PC-9 (cell line): ENCODE measurements at regions not wholly inside any gene's neighbourhood (a gene's known extent, or its start where the extent isn't known, plus 50 kb on each side); places are given as distances from the start of the nearest gene placed in this dataset.
A peak's percentile ranks its signal among the peaks of the same experiment; 100 is the strongest.

Experiments used
- BruUV-seq: library from RNA; stranded (reverse); fragments of 400-500 nt; replicated peaks from 2 replicates; lab custom pipeline; 2021; lab: Mats Ljungman, UMichigan
- CTCF ChIA-PET: fragments of 300-600 bp; sonication (Branson Sonifier 250); formaldehyde crosslinking; loops from one replicate; lab custom pipeline; 2022; ENCODE audit warnings: antibody characterized with exemption; lab: Charles Lee
- POLR2A ChIA-PET: fragments of 300-600 bp; sonication (Branson Sonifier 250); formaldehyde crosslinking; loops from one replicate; lab custom pipeline; 2022; ENCODE audit warnings: antibody characterized with exemption; ENCODE audit not compliant: unreplicated experiment; lab: Charles Lee
- DNase-seq, 2 experiments: peaks; one replicate each; pipeline versions ENCODE4 v3.0.0 to v3.0.0-alpha.2; 2015 to 2022; ENCODE audit warnings: mixed read lengths in 1 of 2
- H2AFZ ChIP-seq: fragments of 200-600 bp; sonication (generic); 2 replicates; pipeline ENCODE4 v1.8.1; 2017; ENCODE audit warnings: antibody characterized with exemption
- H3F3A ChIP-seq: fragments of 200-600 bp; sonication (generic); 2 replicates; pipeline ENCODE4 v1.8.1; 2017; ENCODE audit warnings: antibody characterized with exemption, mild to moderate bottlenecking, low read depth; ENCODE audit not compliant: insufficient read depth
- H3K27ac ChIP-seq: fragments of 200-600 bp; sonication (generic); 2 replicates; pipeline ENCODE4 v1.6.1; 2016; ENCODE audit warnings: mixed run types
- H3K27me3 ChIP-seq: fragments of 200-600 bp; sonication (generic); 2 replicates; pipeline ENCODE4 v1.6.1; 2016; ENCODE audit warnings: low read depth, mixed run types; ENCODE audit not compliant: insufficient read depth
- H3K36me3 ChIP-seq: fragments of 200-600 bp; sonication (generic); 2 replicates; pipeline ENCODE4 v1.6.1; 2016; ENCODE audit warnings: low read depth, mixed run types
- H3K4me1 ChIP-seq: fragments of 200-600 bp; sonication (generic); replicated peaks from 2 replicates; pipeline ENCODE4 v1.6.1; 2016; ENCODE audit warnings: mixed run types; ENCODE audit not compliant: insufficient read depth
- H3K4me2 ChIP-seq: fragments of 200-600 bp; sonication (generic); 2 replicates; pipeline ENCODE4 v1.6.1; 2017; ENCODE audit warnings: mixed run types
- H3K4me3 ChIP-seq: fragments of 200-600 bp; sonication (generic); 2 replicates; pipeline ENCODE4 v1.6.1; 2016; ENCODE audit warnings: mixed run types
- H3K79me2 ChIP-seq: fragments of 200-600 bp; sonication (generic); 2 replicates; pipeline ENCODE4 v1.6.1; 2017; ENCODE audit warnings: low read depth, mixed run types
- H3K9me2 ChIP-seq: fragments of 200-600 bp; sonication (generic); 2 replicates; pipeline ENCODE4 v1.8.1; 2017; ENCODE audit warnings: mild to moderate bottlenecking; ENCODE audit not compliant: insufficient read depth
- H3K9me3 ChIP-seq: fragments of 200-600 bp; sonication (generic); 2 replicates; pipeline ENCODE4 v1.8.1; 2016; ENCODE audit warnings: low read depth; ENCODE audit not compliant: insufficient read depth
- H4K20me1 ChIP-seq: fragments of 200-600 bp; sonication (generic); 2 replicates; pipeline ENCODE4 v1.8.1; 2017; ENCODE audit not compliant: insufficient read depth
- EZH2 ChIP-seq: fragments of 200-600 bp; sonication (generic); IDR thresholded peaks from 2 replicates; pipeline ENCODE4 v1.8.0; 2017; ENCODE audit warnings: antibody characterized with exemption, low read depth
- intact Hi-C: fragments of 100-400 bp; cut with micrococcal nuclease; formaldehyde crosslinking; loops from one replicate; pipeline ENCODE4 v1.10.0; 2022; ENCODE audit not compliant: unreplicated experiment
- TF ChIP-seq, protein P1 (sequence below): fragments of 200-600 bp; sonication (generic); conservative IDR thresholded peaks from 2 replicates; pipeline ENCODE4 v1.6.1; 2017; ENCODE audit warnings: mixed run types, antibody characterized with exemption, mild to moderate bottlenecking, moderate library complexity

DNA sequence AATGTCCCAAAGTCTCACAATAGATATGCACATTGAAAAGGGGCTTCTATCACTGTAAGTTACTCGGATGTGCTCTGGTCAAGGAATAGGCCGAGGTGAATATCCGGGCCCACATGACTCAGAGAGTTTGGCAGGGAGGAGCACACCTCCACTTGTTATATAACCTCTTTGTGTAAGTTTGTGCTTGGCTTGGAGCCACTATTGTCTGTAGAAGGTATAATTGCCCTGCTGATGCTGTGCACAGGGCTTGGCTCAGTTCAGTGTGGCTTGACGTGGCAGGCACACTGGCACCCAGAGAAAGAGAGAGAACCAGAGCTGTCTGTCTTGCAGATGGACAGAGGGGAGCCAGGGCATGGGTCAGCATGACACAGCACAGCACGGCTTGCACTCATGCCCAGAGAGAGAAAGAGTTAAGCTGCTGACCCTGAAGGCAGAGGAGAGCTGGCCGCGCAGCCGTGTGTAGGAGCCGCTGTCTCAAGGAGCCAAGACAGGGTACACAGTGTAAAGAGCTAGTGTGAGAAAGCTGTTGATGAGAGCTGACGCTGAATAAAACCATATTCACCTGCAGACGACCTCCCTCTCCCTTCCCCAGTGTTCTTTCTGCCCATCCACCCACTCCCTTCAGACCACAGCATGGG lies 482.5 kb downstream of the C6orf118 start:
- DNase-seq = peak in 1 of 2 experiments; percentile 21
- TF ChIP-seq EZH2 = no peak
- TF ChIP-seq, protein P1, sequence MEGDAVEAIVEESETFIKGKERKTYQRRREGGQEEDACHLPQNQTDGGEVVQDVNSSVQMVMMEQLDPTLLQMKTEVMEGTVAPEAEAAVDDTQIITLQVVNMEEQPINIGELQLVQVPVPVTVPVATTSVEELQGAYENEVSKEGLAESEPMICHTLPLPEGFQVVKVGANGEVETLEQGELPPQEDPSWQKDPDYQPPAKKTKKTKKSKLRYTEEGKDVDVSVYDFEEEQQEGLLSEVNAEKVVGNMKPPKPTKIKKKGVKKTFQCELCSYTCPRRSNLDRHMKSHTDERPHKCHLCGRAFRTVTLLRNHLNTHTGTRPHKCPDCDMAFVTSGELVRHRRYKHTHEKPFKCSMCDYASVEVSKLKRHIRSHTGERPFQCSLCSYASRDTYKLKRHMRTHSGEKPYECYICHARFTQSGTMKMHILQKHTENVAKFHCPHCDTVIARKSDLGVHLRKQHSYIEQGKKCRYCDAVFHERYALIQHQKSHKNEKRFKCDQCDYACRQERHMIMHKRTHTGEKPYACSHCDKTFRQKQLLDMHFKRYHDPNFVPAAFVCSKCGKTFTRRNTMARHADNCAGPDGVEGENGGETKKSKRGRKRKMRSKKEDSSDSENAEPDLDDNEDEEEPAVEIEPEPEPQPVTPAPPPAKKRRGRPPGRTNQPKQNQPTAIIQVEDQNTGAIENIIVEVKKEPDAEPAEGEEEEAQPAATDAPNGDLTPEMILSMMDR = no peak
- ChIA-PET CTCF (no interaction called here), POLR2A (no interaction called here)
- Histone ChIP-seq H3K27me3 (no peaks in the 10 kb centered on the region; the same call in 1 of the 2 replicates), H3K4me2 (no peak overlapping the region), H3K9me2 (no peaks in the 10 kb centered on the region), H3K4me1 (no peaks in the 10 kb centered on the region), H3K79me2 (no peaks in the 10 kb centered on the region), H3K27ac (no peak overlapping the region), H4K20me1 (no peaks in the 10 kb centered on the region), H2AFZ (no peak overlapping the region), H3K4me3 (no peak overlapping the region), H3K9me3 (no peaks in the 10 kb centered on the region), H3K36me3 (no peaks in the 10 kb centered on the region), H3F3A (no peaks in the 10 kb centered on the region)
- intact Hi-C loops = no loop called here
- BruUV-seq = TSS peak; percentile 71

DNA sequence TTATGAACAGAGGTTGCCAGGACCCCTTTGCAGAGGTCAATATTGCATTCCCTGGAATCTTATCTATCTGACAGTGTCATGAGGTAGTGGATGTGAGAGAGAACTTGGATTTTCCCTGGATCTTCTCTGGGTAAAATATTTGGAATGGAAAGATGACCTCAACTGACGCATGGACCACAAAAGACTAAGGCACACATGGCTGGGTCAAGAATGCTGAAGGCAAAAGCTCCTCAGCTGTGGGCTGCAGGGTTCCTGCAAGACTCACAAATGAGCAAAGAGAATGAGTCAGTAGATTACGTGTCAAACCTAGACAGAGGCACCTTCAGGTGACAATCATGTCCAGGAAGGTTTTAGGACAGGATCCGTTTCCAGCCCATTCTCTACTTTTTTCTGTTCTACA lies 484.0 kb downstream of the C6orf118 start:
- DNase-seq = peak in 1 of 2 experiments; percentile 8
- POLR2A ChIA-PET = no interaction called here
- Histone ChIP-seq H3K4me3 (no peak overlapping the region), H3K36me3 (no peaks in the 10 kb centered on the region), H3K4me2 (no peak overlapping the region), H3K9me3 (no peaks in the 10 kb centered on the region), H3K27ac (no peak overlapping the region), H2AFZ (no peak overlapping the region), H3K79me2 (no peaks in the 10 kb centered on the region), H3F3A (no peaks in the 10 kb centered on the region), H3K27me3 (no peaks in the 10 kb centered on the region; the same call in 1 of the 2 replicates), H3K9me2 (no peaks in the 10 kb centered on the region), H3K4me1 (no peaks in the 10 kb centered on the region), H4K20me1 (no peaks in the 10 kb centered on the region)
- BruUV-seq = no TSS peak
- TF ChIP-seq, protein P1 = no peak
- CTCF ChIA-PET = no interaction called here
- intact Hi-C loops = no loop called here

DNA sequence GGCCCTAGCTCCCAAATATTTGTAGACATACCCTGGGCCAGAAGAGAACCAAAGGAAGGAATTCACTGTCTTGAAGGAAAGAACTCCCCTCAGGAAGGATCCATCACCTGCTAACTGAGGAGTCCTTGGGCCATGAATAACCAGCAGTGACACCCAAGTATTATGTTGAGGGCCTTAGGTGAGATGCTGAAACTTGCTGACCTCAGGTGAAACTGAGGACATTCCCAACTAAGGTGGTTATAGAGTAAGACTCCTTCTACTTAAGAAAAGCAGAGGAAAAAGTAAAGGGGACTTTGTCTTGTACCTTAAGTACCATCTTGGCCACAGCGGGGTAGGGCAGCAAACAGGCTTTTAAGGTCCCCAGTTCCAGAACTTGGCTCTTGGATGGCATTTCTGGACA lies 491.7 kb downstream of the C6orf118 start:
- Histone ChIP-seq H3K79me2 (no peaks in the 10 kb centered on the region), H2AFZ (no peak overlapping the region), H3K27me3 (no peaks in the 10 kb centered on the region), H3K9me2 (no peaks in the 10 kb centered on the region), H3K36me3 (no peaks in the 10 kb centered on the region), H3K4me2 (no peak overlapping the region), H3F3A (no peaks in the 10 kb centered on the region), H4K20me1 (no peaks in the 10 kb centered on the region), H3K4me3 (no peak overlapping the region), H3K9me3 (no peaks in the 10 kb centered on the region), H3K27ac (no peak overlapping the region), H3K4me1 (no peaks in the 10 kb centered on the region)
- ChIA-PET POLR2A (no interaction called here), CTCF (no interaction called here)
- TF ChIP-seq EZH2 = no peak
- TF ChIP-seq, protein P1 = no peak
- DNase-seq = no peak
- intact Hi-C loops = no loop called here
- no TSS peak for BruUV-seq
